C1 segment of cervical spinal cord (tissue), 14 donors: ENCODE measurements at regions not wholly inside any gene's neighbourhood (a gene's known extent, or its start where the extent isn't known, plus 50 kb on each side); places are given as distances from the start of the nearest gene placed in this dataset.
A peak's percentile ranks its signal among the peaks of the same experiment; 100 is the strongest.
"Not testable (repeated sequence)": the region's sequence is repeated elsewhere in the genome, so short reads cannot be mapped to it uniquely, and the experiment has no call there.

Experiments used
- DNase-seq, 14 donors: peaks; one replicate each; lab custom pipeline; 2025; lab: John Stamatoyannopoulos, UW

- DNase-seq: no peak
Observed at GRCh38 chr6:20263059-20263458, 50.8 kb upstream of the MBOAT1 start.

- DNase-seq: no peak
Observed at GRCh38 chr6:20265842-20266241, 53.6 kb upstream of the MBOAT1 start.

- DNase-seq: no peak
Observed at GRCh38 chr6:20266851-20267608, 54.8 kb upstream of the MBOAT1 start.

- no peak for DNase-seq
Observed at GRCh38 chr6:20269181-20269580, 56.9 kb upstream of the MBOAT1 start.

GRCh38 chr6:20271818-20272217 is 59.5 kb upstream of the MBOAT1 start:
- no peak for DNase-seq

- no peak for DNase-seq
Observed at GRCh38 chr6:20274137-20274536, 61.9 kb upstream of the MBOAT1 start.

GRCh38 chr6:20275837-20276236 is 63.6 kb upstream of the MBOAT1 start:
- DNase-seq: not testable (repeated sequence)

GRCh38 chr6:20277724-20278123 is 65.5 kb upstream of the MBOAT1 start:
- DNase-seq: not testable (repeated sequence)

GRCh38 chr6:20279051-20279450 is 66.8 kb upstream of the MBOAT1 start:
- DNase-seq: no peak

GRCh38 chr6:20279608-20280287 is 67.5 kb upstream of the MBOAT1 start:
- DNase-seq: no peak

- no peak for DNase-seq
Observed at GRCh38 chr6:20280288-20280621, 68.0 kb upstream of the MBOAT1 start.

GRCh38 chr6:20284672-20285071 is 72.4 kb upstream of the MBOAT1 start:
- no peak for DNase-seq

- no peak for DNase-seq
Observed at GRCh38 chr6:20286968-20287565, 74.8 kb upstream of the MBOAT1 start.

GRCh38 chr6:20291764-20292580 is 79.7 kb upstream of the MBOAT1 start:
- DNase-seq: peak in 12 of 14 donors; percentile 3 to 60 (median 28)

GRCh38 chr6:20292905-20293304 is 80.6 kb upstream of the MBOAT1 start:
- DNase-seq: no peak

- no peak for DNase-seq
Observed at GRCh38 chr6:20301256-20301655, 89.0 kb upstream of the MBOAT1 start.

- DNase-seq: no peak
Observed at GRCh38 chr6:20302168-20302567, 89.9 kb upstream of the MBOAT1 start.

- no peak for DNase-seq
Observed at GRCh38 chr6:20302702-20303251, 90.5 kb upstream of the MBOAT1 start.

GRCh38 chr6:20306491-20306890 is 94.2 kb upstream of the MBOAT1 start:
- no peak for DNase-seq

- DNase-seq: no peak
Observed at GRCh38 chr6:20309186-20309585, 92.5 kb upstream of the E2F3 start.

- no peak for DNase-seq
Observed at GRCh38 chr6:20310185-20310584, 91.5 kb upstream of the E2F3 start.

- DNase-seq: no peak
Observed at GRCh38 chr6:20312606-20313005, 89.1 kb upstream of the E2F3 start.
